BLaER1 treated with 17β-estradiol and CSF1 and Interleukin-3, amounts not matched to agents 10 nM and 100 nM (cell line): ENCODE measurements at regions not wholly inside any gene's neighbourhood (a gene's known extent, or its start where the extent isn't known, plus 50 kb on each side); places are given as distances from the start of the nearest gene placed in this dataset.
A peak's percentile ranks its signal among the peaks of the same experiment; 100 is the strongest.

Experiments used
- H3K27ac ChIP-seq, 11 experiments: shearing (Covaris generic); formaldehyde crosslinking; 2 replicates each; pipeline ENCODE4 v1.8.1; 2022
- H3K27me3 ChIP-seq, 11 experiments: shearing (Covaris generic); formaldehyde crosslinking; 2 replicates each; pipeline ENCODE4 v1.8.1; 2022
- H3K36me3 ChIP-seq, 11 experiments: shearing (Covaris generic); formaldehyde crosslinking; 2 replicates each; pipeline ENCODE4 v1.8.1; 2022
- H3K4me1 ChIP-seq, 10 experiments: shearing (Covaris generic); formaldehyde crosslinking; 2 replicates each; pipeline ENCODE4 v1.8.1; 2022
- H3K4me2 ChIP-seq, 11 experiments: shearing (Covaris generic); formaldehyde crosslinking; 2 replicates each; pipeline ENCODE4 v1.8.1; 2022
- H3K4me3 ChIP-seq, 10 experiments: shearing (Covaris generic); formaldehyde crosslinking; 2 replicates each; pipeline ENCODE4 v1.8.1; 2022
- H3K9ac ChIP-seq, 11 experiments: shearing (Covaris generic); formaldehyde crosslinking; 2 replicates each; pipeline ENCODE4 v1.8.1; 2022
- H3K9me3 ChIP-seq, 11 experiments: shearing (Covaris generic); formaldehyde crosslinking; replicated peaks in 1 of 11; 2 replicates each; pipeline ENCODE4 v1.8.1; 2022
- H4K20me1 ChIP-seq, 11 experiments: shearing (Covaris generic); formaldehyde crosslinking; 2 replicates each; pipeline ENCODE4 v1.8.1; 2022
- Cebpa-rat ChIP-seq, 11 experiments: shearing (Covaris generic); IDR thresholded peaks; 2 replicates each; pipeline ENCODE4 v1.8.1; 2022

DNA sequence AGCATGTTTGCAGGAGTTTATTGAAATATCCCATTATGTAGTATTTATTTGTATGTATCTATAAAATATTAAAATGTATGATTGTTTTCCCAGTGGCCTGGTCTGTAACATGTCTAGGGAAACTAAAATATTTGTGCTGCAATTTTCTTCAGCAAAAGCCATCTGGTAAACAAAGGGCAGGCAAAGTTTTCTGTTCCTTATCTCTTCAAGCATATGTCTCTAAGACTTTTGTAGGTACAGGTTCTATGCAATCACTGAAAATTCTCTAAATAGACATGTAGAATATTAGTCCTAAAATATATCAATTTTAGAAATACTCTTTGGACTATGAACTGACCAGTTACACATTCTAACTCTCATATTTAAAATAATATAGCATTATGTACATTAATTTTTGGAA is 585.8 kb upstream of the RGS18 start:
- no peaks in the 10 kb centered on the region for H3K27me3 ChIP-seq
- TF ChIP-seq Cebpa-rat (IDR thresholded peaks at IDR 0.05) = no peak
- no peaks in the 10 kb centered on the region for H3K36me3 ChIP-seq
- no peaks in the 10 kb centered on the region for H3K4me1 ChIP-seq
- no peak overlapping the region for H3K4me3 ChIP-seq
- no peak overlapping the region for H3K4me2 ChIP-seq
- no peaks in the 10 kb centered on the region for H4K20me1 ChIP-seq
- H3K9ac ChIP-seq = no peak overlapping the region
- no peaks in the 10 kb centered on the region for H3K9me3 ChIP-seq
- no peak overlapping the region for H3K27ac ChIP-seq

DNA sequence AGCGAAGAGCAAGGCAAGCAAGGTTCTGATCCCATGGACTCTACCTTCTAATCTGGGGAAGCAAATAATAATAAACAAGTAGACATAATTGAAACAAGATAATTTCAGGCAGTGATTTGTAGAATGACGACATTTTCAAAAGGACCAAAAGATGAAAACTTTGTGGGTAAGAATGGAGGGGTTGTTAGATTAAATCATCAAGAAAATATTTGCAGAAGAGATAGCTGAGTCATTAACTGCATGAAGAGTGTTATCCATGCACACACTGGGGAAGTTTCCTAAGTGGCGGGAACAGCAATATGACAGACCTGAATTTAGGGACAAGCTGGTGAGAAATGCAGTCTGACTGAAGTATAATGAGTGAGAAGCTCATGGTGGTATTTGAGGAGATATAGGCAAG is 583.1 kb upstream of the RGS18 start:
- no peaks in the 10 kb centered on the region for H3K9me3 ChIP-seq
- H3K4me1 ChIP-seq = peaks cover 0 to 8% (median 0%) of the 10 kb centered on the region in 10 experiments; a peak in 1 of 20 replicates
- no peak overlapping the region for H3K27ac ChIP-seq
- no peak overlapping the region for H3K9ac ChIP-seq
- H3K4me2 ChIP-seq = no peak overlapping the region
- H3K4me3 ChIP-seq = no peak overlapping the region
- TF ChIP-seq Cebpa-rat (IDR thresholded peaks at IDR 0.05) = no peak
- H3K36me3 ChIP-seq = no peaks in the 10 kb centered on the region
- H4K20me1 ChIP-seq = no peaks in the 10 kb centered on the region
- H3K27me3 ChIP-seq = no peaks in the 10 kb centered on the region

DNA sequence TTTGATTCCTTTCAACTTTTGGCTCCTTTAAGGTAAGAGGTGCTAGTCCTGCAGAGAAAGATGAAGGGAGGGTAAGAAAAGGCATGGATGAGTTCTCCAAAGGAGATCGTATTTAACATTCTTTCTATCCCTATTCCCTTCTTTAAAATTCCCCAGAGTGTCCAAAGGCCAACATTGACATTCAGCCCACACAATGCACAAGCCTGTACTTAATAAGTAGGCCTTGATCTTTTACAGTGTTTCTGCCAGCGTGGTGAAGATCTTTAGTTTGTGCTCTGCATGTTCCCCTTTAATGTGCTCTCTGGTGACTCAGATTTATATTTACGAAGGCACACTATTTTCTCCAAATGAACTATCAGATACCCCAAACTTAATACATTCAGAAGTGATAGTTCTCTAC is 582.5 kb upstream of the RGS18 start:
- no peak overlapping the region for H3K4me3 ChIP-seq
- H3K36me3 ChIP-seq = no peaks in the 10 kb centered on the region
- no peaks in the 10 kb centered on the region for H3K9me3 ChIP-seq
- no peak overlapping the region for H3K4me2 ChIP-seq
- no peaks in the 10 kb centered on the region for H4K20me1 ChIP-seq
- H3K27me3 ChIP-seq = no peaks in the 10 kb centered on the region
- no peak overlapping the region for H3K9ac ChIP-seq
- no peak overlapping the region for H3K27ac ChIP-seq
- peaks cover 0 to 8% (median 0%) of the 10 kb centered on the region in 10 experiments; a peak in 1 of 20 replicates for H3K4me1 ChIP-seq
- TF ChIP-seq Cebpa-rat (IDR thresholded peaks at IDR 0.05) = no peak

DNA sequence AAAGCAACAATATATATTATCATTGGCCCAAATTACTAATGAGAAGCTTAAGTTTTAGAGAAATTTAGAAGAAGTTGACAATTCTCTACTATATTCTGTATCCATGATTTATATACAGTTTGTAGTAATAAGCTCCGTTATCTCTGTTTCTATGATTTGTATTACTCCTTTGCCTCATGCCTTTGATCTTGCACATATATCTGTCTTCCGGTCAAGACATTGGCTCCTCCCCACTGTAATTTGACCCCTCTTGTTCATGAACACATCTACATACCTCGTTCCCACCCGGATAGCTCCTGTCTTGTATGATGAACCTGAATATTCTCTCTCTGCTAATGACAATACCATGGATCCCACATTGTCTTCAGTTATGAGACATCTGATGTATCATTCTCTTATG is 581.0 kb upstream of the RGS18 start:
- Histone ChIP-seq H3K27me3 (no peaks in the 10 kb centered on the region), H3K9ac (no peak overlapping the region), H3K4me2 (no peak overlapping the region), H3K4me3 (no peak overlapping the region), H3K36me3 (no peaks in the 10 kb centered on the region), H3K4me1 (peaks cover 0 to 17% (median 3%) of the 10 kb centered on the region in 10 experiments; a peak in 8 of 20 replicates), H3K9me3 (no peaks in the 10 kb centered on the region), H3K27ac (no peak overlapping the region), H4K20me1 (no peaks in the 10 kb centered on the region)
- TF ChIP-seq Cebpa-rat (IDR thresholded peaks at IDR 0.05) = no peak

DNA sequence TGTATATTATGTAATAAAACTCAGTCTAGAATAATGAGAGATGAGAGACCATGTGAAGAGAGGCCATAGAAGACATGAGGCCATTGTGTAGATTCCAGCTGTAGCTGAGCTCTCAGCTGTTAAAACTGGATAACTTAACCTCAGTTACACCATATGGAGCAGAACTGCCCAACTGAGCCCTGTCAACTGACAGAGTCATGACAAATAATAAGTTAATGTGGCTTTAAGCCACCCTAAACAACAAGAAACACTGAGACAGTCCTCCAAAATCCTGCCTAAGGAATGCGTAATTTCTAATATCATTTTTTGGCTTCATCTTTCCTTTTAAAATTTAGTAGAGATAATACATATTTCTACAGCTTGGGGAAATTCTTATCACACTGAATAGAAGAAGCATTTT is 580.0 kb upstream of the RGS18 start:
- H3K9ac ChIP-seq = no peak overlapping the region
- no peaks in the 10 kb centered on the region for H3K27me3 ChIP-seq
- H4K20me1 ChIP-seq = no peaks in the 10 kb centered on the region
- H3K4me2 ChIP-seq = no peak overlapping the region
- H3K9me3 ChIP-seq = no peaks in the 10 kb centered on the region
- no peak overlapping the region for H3K4me3 ChIP-seq
- H3K27ac ChIP-seq = no peak overlapping the region
- H3K36me3 ChIP-seq = no peaks in the 10 kb centered on the region
- TF ChIP-seq Cebpa-rat (IDR thresholded peaks at IDR 0.05) = no peak
- peaks cover 0 to 28% (median 5%) of the 10 kb centered on the region in 10 experiments; a peak in 8 of 20 replicates for H3K4me1 ChIP-seq

DNA sequence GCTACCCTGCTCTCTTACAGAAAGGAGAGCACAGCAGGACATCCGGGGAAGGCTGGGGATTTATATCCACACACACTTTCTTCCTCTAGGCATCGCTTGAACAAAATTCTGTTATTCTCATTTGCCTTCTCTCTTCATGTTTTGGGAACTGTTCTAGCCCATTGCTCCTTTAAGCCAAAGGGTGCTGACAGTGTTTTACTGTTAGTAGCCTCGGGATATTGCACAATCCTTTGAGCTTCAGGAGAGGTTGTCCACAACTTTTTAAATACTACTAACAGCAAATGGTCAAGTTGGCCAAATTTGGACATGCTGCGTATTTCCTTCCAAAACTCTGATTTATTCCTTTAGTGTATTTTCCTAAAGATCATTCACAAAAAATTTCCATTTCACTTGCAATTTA is 579.2 kb upstream of the RGS18 start:
- Histone ChIP-seq H3K9ac (no peak overlapping the region), H3K27me3 (no peaks in the 10 kb centered on the region), H3K4me2 (peak overlapping the region in 2 of 11 experiments; percentile 2 to 10; a peak in 1 of 22 replicates), H3K9me3 (no peaks in the 10 kb centered on the region), H4K20me1 (no peaks in the 10 kb centered on the region), H3K36me3 (no peaks in the 10 kb centered on the region), H3K4me1 (peaks cover 0 to 28% (median 5%) of the 10 kb centered on the region in 10 experiments; a peak in 8 of 20 replicates), H3K27ac (no peak overlapping the region), H3K4me3 (no peak overlapping the region)
- TF ChIP-seq Cebpa-rat (IDR thresholded peaks at IDR 0.05) = peak in 4 of 11 experiments; percentile 32 to 60 (median 36); a peak in 4 of 22 replicates

DNA sequence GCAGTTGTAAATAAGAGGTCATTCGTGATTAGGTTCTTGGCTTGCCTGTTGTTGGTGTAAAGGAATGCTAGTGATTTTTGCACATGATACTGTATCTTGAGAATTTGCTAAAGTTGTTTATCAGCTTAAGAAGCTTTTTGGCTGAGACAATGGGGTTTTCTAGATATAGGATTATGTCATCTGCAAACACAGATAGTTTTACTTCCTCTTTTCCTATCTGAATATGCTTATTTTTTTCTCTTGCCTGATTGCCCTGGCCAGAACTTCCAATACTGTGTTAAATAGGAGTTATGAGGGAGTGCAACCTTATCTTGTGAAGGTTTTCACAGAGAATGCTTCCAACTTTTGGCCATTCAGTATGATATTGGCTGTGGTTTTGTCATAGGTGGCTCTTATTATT is 576.1 kb upstream of the RGS18 start:
- no peak overlapping the region for H3K9ac ChIP-seq
- H4K20me1 ChIP-seq = no peaks in the 10 kb centered on the region
- no peak for TF ChIP-seq Cebpa-rat (IDR thresholded peaks at IDR 0.05)
- H3K27ac ChIP-seq = peak overlapping the region in 3 of 11 experiments; percentile 2 to 36 (median 31); a peak in 2 of 22 replicates
- H3K9me3 ChIP-seq = no peaks in the 10 kb centered on the region
- no peaks in the 10 kb centered on the region for H3K27me3 ChIP-seq
- H3K4me1 ChIP-seq = peaks cover 0 to 28% (median 5%) of the 10 kb centered on the region in 10 experiments; a peak in 8 of 20 replicates
- no peak overlapping the region for H3K4me3 ChIP-seq
- peak overlapping the region in 4 of 11 experiments; percentile 12 to 68 (median 38); a peak in 7 of 22 replicates for H3K4me2 ChIP-seq
- H3K36me3 ChIP-seq = no peaks in the 10 kb centered on the region

DNA sequence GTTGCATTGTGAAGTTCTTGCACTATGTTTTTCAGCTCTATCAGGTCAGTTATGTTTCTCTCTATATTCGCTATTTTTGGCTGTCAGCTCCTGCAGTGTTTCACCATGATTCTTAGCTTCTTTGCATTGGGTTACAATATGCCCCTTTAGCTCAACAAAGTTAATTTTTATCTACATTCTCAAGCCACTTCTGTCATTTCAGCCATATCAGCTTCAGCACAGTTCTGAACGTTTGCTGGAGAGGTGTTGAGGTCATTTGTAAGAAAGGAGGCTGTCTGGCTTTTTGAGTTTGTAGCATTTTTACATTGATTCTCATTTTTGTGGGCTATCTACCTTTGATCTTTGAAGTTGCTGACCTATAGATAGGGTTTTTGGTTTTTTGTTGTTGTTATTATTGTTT is 573.2 kb upstream of the RGS18 start:
- Histone ChIP-seq H3K9ac (no peak overlapping the region), H3K4me2 (no peak overlapping the region), H3K27ac (no peak overlapping the region), H3K36me3 (no peaks in the 10 kb centered on the region), H3K4me3 (no peak overlapping the region), H3K4me1 (peaks cover 0 to 19% (median 5%) of the 10 kb centered on the region in 10 experiments; a peak in 10 of 20 replicates), H4K20me1 (no peaks in the 10 kb centered on the region), H3K27me3 (no peaks in the 10 kb centered on the region), H3K9me3 (no peaks in the 10 kb centered on the region)
- no peak for TF ChIP-seq Cebpa-rat (IDR thresholded peaks at IDR 0.05)

DNA sequence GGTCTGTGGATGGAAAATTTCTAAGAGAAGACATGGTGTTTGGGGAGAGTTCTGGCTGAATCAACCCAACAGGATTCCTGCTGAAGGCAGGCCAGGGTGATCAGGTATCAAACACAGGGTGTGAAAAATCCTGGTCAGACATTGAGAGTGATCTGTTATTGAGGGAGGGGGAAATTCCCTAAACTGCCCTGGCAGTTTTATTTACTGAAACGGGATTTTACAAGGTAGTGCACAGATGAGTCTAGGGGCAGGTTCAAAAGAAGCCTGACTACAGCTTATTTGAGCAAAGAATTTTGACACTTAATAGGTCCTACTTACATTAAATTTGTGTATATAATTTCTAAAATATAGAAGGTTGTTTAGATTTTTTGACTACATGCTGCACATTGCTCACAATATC is 569.4 kb upstream of the RGS18 start:
- no peak for TF ChIP-seq Cebpa-rat (IDR thresholded peaks at IDR 0.05)
- no peak overlapping the region for H3K9ac ChIP-seq
- H3K27ac ChIP-seq = no peak overlapping the region
- H3K27me3 ChIP-seq = no peaks in the 10 kb centered on the region
- H3K4me3 ChIP-seq = no peak overlapping the region
- H3K4me1 ChIP-seq = peaks cover 8 to 22% (median 10%) of the 10 kb centered on the region in 10 experiments; a peak in 18 of 20 replicates
- H3K36me3 ChIP-seq = no peaks in the 10 kb centered on the region
- H3K4me2 ChIP-seq = no peak overlapping the region
- no peaks in the 10 kb centered on the region for H4K20me1 ChIP-seq
- no peaks in the 10 kb centered on the region for H3K9me3 ChIP-seq

DNA sequence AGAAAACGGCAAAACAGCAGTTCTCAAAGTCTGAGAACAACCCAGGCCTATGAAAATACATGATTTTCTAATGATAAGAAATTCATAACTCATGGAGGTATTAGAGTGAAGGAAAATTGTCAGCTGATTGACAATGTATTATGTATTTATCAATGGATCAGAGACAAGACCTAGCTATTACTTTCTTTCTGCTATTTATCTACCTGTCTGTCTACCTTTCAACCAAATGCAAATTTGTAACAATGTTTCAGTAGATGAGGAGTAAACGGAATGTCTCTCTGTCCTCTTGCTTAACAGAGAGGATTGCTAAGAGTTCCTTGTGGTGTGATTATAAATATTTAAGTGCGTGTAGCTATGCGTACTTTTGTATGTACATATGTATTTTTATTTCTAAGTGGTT is 568.7 kb upstream of the RGS18 start:
- no peak overlapping the region for H3K4me3 ChIP-seq
- no peaks in the 10 kb centered on the region for H4K20me1 ChIP-seq
- H3K9me3 ChIP-seq = no peaks in the 10 kb centered on the region
- H3K9ac ChIP-seq = no peak overlapping the region
- no peaks in the 10 kb centered on the region for H3K27me3 ChIP-seq
- no peak overlapping the region for H3K27ac ChIP-seq
- peaks cover 8 to 22% (median 10%) of the 10 kb centered on the region in 10 experiments; a peak in 18 of 20 replicates for H3K4me1 ChIP-seq
- H3K4me2 ChIP-seq = no peak overlapping the region
- H3K36me3 ChIP-seq = no peaks in the 10 kb centered on the region
- no peak for TF ChIP-seq Cebpa-rat (IDR thresholded peaks at IDR 0.05)
